DMS79 (cell line): ENCODE measurements at regions not wholly inside any gene's neighbourhood (a gene's known extent, or its start where the extent isn't known, plus 50 kb on each side); places are given as distances from the start of the nearest gene placed in this dataset.
A peak's percentile ranks its signal among the peaks of the same experiment; 100 is the strongest.

Source experiments
- DNase-seq: peaks from one replicate; lab custom pipeline; 2025; lab: John Stamatoyannopoulos, UW

DNA sequence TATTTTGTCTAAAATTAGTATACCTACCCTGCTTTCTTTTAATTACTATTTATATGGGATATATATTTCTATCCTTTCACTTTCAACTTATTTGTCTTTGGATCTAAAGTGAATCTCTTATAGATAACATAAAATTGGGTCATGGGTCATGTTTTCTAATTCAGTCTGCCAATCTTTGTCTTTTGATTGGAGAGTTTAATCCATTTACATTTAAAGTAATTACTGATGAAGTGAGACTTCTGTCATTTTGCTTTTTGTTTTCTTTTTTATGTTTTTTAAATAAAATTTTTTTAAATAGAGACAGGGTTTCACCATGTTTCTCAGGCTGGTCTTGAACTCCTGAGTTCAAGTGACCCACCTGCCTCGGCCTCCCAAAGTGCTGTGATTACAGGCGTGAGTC, 50.5 kb upstream of the PRDM1 start:
- DNase-seq: no peak

DNA sequence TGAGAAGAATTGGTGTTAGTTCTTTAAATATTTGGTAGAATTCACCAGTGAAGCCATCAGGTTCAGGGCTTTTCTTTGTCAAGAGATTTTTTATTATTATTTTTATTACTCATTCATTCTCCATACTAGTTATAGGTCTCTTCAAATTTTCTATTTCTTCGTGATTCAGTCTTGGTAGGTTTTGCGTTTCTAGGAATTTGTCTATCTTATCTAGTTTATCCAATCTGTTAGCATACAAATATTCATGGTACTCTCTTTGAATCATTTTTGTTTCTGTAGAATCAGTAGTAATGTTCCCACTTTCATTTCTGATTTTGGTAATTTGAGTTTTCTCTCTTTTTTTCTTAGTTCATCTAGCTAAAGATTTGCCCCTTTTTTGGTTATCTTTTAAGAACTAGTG, 52.3 kb upstream of the PRDM1 start:
- no peak for DNase-seq

DNA sequence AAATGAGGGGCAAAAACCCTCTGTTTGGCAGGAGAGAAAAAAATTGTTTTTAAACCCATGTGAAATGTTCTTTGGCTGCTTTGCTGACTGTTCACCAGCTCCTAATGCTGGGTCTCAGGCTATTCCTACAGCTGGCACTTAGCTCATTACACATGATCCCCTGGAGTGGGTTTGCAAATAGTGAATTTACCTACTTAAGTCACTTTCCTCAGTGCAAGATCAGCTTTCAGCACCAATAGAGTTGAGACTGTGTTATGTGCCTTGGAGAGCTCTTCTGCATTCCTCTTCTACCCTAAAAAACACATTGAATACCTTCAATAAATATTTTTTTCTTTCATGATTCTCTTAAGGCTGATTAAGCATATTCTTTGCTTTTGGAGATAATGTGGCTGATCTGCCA, 58.4 kb upstream of the PRDM1 start:
- DNase-seq: no peak

DNA sequence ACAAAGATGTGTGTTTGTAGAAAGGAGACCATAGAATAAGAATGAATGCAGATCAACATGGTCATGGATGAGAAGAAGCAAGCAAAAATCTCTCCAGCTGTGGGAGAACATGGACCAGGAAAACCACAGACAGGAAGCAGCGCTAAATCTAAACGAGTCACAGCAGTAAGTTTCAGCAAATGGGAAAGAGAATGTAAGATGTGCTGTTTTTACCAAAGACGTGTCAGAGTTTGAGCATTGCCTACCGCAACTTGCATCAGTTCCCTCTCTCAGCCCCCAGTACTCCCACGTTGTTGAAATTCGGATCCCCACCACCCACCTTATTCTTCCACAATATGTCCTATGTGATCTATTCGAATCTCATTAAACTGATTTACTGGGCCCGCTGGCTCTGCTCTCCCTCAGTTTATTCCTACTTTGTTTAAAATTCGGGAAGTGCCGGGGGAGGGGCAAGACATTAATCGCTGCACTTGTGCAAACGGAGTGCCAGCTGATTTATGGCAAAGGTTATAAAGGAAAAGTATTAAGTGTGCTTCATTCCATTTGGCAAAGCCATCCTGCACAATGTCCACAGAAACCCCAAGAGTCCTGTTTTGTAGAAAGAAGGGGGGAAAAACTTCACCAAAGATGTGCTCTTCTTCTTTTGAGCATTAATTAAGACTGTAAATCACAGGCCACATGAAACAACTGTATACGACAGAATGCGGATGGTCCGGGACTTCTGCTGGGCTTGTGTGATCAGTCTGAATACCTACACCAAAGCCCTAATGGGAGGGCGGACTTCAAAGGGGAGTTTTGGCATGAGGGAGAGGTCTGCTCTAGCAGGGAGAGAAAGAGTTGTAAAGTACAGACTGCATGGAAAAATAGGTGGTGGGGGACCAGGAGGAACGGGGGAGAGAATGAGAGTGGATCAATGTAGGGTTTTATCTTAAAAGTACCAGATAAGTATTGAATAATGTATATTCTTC, 59.1 kb upstream of the PRDM1 start:
- no peak for DNase-seq

DNA sequence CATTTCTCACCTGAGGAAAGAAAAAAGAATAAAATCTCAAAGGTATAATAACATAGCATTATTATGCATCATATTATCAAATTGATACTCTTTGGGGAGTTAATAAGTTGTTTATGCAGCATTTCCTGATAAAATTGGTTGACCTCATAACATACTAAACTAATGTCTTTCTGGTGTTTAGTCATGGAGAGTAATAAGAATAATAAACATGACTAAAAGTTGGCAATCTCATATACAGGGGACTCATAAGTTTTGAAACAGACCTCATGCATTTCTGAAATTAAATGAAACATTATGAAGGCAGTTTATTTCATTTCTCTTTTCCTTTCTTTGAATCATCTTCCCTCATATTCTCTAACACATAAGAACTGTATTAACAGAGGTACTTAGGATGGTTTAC, 60.5 kb upstream of the PRDM1 start:
- DNase-seq: no peak

DNA sequence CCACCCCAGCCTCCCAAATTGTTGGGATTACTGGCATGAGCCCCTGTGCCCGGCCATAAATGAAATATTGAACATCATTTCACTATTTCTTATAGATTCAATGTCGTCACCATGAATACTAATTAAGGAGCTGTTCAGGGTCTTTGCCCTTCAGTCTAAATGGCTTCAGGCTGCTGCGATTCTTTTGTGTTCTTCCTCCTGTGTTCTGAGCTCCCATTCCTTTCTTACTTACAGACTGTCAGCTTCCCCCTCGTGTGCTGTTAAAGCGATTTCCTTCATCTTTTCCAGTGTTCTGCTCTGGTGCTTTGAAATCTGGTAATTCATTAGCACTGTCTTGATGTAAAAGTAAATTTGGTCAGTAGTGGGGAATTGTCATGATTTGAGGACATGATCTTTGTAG, 63.3 kb upstream of the PRDM1 start:
- no peak for DNase-seq

DNA sequence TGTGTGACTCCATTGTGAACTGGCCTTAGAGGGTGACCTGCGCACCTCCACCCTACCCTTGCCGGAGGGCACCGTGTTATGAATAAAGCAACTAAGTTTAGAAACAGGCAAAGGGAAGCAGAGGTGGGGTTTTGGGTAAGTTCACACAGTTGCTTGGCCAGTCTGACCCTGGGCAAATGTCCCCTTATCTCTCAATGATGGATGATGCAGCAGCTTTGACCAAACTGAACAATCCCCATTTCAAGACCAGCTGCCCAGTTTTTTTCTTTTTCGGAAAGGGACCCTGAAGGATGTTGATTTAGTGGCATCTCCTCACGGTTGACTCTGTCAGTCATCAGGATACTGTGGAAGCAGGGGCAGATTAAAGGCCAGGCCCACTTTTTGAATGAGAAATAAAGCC, 68.7 kb upstream of the PRDM1 start:
- DNase-seq: no peak

DNA sequence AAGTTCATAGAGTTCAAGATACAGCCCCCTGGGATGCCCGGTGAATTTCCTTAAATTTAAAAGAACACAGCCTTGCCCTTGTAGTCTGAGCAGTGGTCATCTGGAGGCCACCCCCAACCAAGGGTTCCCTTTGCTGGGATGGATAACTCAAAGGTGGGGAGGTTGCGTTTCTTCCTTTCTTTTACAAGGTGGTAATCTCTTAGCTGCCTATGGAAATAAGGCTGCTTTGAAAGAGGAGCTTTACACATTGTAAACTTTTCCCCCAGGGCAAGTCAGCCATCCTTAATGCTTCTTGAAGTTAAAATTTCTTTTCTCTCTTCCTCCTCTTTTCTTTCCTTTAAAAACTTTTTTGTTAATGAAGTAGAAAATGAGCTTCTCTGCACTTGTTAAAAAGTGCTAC, 71.2 kb upstream of the PRDM1 start:
- no peak for DNase-seq

DNA sequence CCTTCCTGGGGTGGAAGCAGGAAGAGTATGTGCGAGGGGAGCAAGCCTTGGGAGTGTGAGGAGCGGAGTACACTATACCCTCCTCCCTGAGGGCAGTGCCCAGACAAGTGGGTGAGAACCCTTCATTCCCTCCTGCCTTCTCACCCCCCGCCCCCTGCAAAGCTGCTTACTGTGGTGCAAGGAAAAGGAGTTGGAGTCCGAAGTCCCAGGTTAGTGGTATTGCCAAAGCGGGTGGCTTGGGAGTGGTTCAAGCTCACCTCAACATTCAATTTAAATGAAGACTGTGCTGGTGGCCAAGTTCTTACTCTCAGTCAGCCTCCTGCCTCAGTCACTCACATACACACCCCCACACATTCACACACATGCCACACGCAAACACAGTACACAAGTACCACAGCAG, 74.7 kb upstream of the PRDM1 start:
- no peak for DNase-seq

DNA sequence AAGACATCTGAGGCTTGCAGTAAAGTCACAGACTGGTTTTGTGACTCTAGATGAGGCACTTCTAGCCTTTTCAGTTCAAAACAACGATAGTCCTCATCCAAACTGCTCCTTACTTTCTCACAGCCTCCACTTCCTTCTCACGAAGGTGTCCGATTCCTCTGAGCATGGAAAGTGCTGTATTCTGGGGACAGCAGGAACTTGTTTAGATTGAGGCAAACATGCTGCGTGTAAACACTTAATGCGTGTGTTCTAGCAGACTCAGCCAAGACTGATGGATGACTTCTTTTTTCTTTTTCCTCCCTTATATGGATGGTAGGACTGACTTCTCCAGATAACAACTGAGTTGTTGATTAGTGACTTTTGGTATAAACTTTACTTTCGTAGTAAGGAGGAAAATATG, 80.2 kb upstream of the PRDM1 start:
- no peak for DNase-seq

DNA sequence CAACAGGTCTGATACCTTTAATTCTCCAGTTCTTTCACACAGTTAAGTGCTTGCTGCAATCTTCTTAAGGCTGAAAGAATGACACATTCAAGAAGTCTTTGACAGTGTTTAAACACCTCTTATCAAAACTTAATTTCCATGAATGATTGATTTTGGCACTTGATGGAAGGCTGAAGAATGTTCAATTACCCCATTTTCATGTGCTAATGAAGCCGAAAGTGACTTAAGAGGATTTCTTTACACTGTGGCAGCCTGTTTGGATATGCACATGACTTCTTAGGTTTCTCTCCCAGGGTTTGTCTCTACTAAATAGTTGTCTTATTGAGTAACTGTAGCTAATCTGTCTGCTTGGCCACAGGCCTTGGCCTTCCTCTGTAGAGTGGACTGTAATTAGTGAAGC, 81.1 kb upstream of the PRDM1 start:
- DNase-seq: no peak

DNA sequence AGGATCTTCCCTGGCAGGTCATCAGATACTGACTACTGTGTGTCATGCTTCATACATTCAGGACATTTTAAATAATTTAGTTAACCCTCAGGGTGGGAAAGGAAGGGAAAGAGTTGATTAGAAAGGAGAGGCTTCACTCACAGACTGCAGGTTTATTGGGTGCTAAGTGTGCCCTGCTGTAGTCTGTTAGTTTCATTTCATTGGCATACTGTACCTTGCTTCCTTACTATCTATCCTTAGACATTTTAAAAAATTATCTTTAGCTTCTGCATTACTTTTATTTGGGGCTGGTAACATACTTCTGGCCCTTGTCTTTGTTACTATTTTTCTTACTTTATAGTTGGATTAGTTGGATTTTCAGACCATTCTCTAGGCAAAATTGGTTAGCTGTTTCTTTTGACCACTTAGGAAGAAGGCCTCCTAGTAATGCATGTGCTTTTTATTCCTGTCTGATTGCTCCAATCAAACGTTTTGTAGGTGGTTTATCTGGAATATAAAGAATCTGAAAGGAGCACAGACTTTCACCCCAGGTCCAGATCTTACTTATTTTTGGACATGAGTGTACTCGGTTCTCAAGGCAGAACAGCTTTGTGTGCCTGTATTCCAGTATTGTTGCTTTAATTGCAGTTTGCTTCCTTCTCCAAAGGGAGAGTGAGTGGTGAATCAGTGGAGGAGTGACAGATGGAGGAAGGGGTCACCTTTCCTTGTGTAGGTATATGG, 82.7 kb upstream of the PRDM1 start:
- DNase-seq: no peak

DNA sequence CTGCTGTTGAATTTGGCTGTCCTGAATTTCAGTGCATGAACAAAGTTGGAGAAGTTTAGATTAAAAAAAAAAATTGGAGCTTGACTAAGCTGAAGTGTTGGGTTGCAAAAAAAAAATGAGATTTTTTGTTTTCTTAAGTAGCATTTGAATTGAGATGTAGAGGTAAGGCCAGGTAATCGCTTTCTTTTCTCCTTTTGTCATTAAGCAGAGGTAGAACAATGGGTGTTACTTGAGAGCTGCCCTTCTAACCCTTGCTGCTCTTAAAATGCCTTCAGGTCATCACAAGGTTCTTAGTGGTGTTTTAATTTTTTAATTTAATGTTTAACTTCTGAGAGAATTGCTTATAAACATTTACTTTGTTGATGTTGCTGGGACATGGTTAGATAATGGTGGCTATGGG, 84.1 kb upstream of the PRDM1 start:
- DNase-seq: no peak

DNA sequence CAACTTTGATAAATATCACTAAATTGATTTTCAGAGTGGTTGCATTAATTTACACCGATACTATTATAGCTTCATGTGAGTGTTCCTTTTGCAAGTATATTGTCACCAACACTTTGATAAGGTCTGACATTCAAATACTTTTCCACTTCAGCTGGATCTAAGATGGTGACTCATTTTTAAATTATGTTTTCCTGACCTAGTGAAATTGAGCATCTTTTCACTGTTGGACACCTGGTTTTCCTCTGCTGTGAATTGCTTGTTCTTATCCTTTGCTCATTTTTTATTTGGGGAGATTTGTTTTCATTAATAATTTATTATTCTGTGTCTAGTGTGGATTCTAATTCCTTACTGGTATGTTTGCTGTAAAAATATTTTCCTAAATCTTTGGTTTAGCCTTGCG, 85.2 kb upstream of the PRDM1 start:
- DNase-seq: no peak

DNA sequence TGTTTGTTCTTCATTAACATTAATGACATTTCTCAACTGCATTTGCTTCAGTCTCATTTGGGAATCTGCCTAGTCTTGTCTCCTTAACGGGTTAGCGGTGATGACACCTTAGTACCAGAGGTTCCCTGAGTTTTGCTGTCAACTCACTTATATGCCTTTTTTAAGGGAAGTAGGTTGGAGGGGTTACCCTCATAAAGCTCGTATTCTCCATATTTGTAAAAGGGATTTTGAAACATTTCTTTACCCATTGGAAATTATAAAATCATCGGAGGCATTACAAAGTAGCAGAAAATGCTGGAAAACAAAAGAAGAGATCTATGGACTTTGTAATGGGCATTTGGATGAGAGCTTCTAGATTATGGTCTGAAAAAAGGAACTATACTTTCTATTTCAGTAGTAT, 88.7 kb upstream of the PRDM1 start:
- DNase-seq: no peak

DNA sequence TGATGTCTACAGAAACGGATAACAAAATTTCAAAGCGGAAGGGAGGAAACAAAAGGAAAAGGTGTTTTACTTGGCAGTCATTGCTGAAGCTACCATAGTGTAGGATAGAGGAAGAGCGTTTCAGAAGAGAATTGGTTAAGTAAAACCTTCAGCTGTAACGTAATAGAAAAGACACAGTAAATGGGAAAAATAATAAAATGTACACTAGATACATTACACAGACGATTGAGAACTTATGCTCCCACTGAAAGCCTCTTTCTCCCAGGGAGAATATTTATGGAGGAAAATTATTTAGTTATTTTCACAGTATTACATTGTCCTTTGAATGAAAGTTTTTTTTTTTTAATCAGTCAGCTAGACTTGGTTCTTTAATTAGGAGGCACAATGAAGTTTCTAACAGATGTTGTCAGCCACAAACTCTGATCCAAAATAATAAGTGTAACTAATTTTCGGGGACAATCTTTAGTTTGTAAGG, 90.7 kb upstream of the PRDM1 start:
- DNase-seq: no peak

DNA sequence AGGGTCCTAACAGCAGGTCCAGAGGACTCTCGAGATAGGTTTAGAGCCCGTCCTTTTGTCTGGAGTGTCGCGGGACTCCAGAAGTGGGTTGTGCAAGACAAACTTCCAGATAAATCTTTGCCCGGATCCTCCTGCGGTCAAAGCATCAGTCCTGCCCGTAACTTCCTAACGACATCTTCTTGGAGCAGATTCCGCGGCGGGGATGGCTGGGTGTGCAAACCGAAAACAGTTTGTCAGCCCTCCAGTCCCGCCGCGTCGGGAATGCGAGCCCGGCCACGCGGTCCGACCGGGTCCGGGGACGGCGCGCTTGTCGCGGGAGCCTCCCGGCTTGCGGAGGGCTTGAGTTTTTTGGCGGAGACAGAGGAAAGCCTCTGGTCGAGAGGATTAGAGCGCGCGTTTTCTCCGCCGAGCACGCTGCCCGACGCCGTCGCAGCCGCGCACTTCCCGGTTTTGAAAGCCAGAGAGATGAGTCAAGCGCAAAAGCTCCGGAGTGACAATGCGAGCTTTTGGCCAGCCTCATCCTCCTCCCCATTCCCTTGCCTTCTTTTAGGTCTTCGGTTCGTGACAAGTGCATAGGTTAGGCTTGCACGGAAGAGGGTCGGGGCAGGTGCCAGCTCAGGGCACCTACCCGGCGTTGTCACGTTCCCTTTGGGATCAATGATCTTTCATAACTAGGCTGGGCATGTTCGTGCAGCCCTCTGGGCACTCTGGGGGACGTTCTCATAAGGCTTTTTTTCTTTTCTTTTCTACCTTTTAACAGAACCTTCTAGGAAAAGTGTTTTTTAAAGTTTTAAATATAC, 91.3 kb upstream of the PRDM1 start:
- no peak for DNase-seq

DNA sequence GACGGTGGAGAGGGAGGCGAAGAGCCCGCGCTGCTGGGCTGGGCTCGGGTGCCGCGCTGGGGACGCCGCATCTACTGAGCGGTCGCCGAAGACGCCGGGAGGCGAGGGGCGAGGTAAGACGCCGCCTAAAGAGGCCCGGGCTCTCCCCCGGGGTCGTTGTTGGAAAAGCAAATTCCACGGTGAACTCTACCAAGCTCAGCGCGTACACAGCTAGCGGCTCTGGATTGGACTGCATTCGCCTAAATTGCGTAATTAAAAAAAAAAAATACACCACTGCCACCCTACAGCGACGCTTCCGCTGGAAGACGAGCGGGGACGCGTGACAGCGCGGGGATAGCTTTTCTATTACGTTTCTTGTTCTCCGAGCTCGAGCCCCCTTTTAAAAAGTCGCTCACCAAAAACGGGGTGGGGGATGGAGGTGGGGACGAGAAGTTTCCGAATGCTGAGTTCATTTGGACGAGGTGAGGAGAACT, 92.0 kb upstream of the PRDM1 start:
- DNase-seq: no peak

DNA sequence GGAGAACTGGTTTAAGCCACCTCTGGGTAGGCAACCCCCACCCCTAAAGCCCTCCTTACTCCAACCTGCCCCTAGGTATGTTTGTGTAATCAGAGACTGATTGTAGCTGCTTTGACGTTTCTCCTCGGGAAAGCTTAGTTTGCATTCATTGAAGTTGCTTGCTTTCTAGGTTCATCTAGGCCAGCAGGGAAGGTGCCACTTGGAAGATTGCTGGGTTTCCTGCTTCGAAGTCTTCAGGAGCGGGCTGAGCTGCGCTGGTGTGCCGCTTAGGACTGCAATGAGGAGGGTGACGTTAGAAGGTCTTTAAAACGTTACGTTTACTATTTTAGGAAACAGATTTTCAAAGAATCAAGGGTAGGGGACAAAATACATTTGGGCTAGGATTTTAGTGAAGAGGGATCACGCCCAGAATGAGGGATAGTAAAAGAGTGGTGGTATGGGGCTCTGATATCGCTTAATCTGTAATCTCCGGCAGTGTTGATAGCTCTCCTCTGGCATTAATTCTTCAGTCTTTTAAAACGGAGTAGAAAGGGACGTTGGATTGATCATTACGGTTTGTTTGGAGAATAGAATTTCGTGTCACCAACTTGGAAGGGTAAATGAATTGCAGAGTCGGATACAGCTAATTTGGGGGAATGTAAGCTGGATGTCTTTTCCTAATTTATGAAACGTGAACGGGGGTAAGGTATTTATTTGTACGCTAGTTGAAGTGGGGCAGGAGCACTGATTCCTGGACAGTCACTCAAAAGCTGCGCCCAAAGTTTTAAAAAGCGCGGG, 92.6 kb upstream of the PRDM1 start:
- no peak for DNase-seq

DNA sequence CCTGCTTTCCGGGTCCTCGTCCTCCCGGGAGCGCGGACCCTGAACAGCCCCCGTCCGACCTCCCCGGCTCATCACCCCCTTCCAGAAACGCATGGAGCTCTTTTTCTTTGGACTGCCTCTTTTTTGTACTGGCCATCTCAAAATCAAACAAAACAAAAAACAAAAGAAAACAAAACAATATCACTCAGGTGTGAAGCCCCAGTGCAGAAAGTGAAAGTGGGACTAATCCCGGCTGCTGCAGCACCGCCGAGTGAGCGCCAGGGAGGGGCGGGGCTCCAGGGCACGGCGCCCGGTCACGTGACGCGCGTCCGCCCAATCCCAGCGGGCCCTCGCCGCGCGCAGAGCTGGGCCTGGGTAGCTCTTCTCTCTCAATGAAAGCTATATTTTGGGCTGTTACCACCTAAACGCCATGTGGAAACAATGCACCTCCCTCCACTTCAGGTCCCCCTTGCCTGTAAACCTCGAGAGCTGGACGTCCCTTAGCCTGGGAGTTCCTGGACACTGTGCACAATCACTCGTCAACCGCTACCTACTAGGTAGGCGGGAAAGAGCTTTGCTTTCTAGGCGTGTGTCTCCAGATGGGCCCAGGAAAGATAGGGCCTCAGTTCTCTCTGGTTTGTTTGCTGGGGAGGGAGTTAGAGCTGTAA, 93.7 kb upstream of the PRDM1 start:
- DNase-seq: peak; percentile 25
